ENCODE measurements at regions not wholly inside any gene's neighbourhood (a gene's known extent, or its start where the extent isn't known, plus 50 kb on each side); places are given as distances from the start of the nearest gene placed in this dataset.

DNA sequence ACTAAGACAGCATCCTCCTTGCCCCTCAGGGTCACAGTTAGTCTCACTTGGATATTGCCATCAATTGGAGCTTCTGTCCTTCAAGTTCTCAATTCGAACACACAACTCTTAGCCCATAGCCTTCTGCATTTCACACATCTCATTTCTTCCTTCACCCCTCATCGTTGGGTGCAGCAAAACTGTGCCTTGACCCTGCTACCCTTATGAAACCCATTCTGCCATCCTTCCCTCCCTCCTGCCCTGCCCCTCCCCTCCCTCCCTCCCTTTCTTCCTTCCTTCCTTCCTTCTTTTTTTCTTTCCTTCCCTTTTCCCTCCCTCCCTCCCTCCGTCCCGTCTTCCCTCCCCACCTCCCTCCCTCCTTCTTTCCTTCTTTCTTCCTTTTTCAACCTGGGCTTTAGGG is 80.7 kb upstream of the CYRIA start:
- BruUV-seq (replicated peaks), result no TSS peak
- no peaks in the 10 kb centered on the region for H3K27me3 ChIP-seq (ENCODE audit: control insufficient read depth, insufficient read depth, low read length)
- ChIA-PET POLR2A (no interaction called here), CTCF (no interaction called here)
- no peak overlapping the region for H3K4me3 ChIP-seq (ENCODE audit: low read depth in 2 of 2, low read length in 2 of 2)
- no peak overlapping the region for H3K27ac ChIP-seq (ENCODE audit: low read length)
- no peaks in the 10 kb centered on the region for H3K9me3 ChIP-seq (ENCODE audit: control insufficient read depth, insufficient read depth, low read depth, low read length)
- in situ Hi-C loops (cut with HindIII; ENCODE audit: low pct_unique_long_range_greater_than_20kb, low sequenced_read_pairs), result no loop called here
- intact Hi-C loops (cut with micrococcal nuclease; ENCODE audit: unreplicated experiment), result no loop called here
- TF ChIP-seq, protein P1, sequence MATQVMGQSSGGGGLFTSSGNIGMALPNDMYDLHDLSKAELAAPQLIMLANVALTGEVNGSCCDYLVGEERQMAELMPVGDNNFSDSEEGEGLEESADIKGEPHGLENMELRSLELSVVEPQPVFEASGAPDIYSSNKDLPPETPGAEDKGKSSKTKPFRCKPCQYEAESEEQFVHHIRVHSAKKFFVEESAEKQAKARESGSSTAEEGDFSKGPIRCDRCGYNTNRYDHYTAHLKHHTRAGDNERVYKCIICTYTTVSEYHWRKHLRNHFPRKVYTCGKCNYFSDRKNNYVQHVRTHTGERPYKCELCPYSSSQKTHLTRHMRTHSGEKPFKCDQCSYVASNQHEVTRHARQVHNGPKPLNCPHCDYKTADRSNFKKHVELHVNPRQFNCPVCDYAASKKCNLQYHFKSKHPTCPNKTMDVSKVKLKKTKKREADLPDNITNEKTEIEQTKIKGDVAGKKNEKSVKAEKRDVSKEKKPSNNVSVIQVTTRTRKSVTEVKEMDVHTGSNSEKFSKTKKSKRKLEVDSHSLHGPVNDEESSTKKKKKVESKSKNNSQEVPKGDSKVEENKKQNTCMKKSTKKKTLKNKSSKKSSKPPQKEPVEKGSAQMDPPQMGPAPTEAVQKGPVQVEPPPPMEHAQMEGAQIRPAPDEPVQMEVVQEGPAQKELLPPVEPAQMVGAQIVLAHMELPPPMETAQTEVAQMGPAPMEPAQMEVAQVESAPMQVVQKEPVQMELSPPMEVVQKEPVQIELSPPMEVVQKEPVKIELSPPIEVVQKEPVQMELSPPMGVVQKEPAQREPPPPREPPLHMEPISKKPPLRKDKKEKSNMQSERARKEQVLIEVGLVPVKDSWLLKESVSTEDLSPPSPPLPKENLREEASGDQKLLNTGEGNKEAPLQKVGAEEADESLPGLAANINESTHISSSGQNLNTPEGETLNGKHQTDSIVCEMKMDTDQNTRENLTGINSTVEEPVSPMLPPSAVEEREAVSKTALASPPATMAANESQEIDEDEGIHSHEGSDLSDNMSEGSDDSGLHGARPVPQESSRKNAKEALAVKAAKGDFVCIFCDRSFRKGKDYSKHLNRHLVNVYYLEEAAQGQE (IDR thresholded peaks at IDR 0.05; ENCODE audit: insufficient read depth in 1 of 2, low read depth in 2 of 2, low read length in 1 of 2), result no peak
- TF ChIP-seq, protein P2, sequence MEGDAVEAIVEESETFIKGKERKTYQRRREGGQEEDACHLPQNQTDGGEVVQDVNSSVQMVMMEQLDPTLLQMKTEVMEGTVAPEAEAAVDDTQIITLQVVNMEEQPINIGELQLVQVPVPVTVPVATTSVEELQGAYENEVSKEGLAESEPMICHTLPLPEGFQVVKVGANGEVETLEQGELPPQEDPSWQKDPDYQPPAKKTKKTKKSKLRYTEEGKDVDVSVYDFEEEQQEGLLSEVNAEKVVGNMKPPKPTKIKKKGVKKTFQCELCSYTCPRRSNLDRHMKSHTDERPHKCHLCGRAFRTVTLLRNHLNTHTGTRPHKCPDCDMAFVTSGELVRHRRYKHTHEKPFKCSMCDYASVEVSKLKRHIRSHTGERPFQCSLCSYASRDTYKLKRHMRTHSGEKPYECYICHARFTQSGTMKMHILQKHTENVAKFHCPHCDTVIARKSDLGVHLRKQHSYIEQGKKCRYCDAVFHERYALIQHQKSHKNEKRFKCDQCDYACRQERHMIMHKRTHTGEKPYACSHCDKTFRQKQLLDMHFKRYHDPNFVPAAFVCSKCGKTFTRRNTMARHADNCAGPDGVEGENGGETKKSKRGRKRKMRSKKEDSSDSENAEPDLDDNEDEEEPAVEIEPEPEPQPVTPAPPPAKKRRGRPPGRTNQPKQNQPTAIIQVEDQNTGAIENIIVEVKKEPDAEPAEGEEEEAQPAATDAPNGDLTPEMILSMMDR (IDR thresholded peaks at IDR 0.05), result no peak
- TF ChIP-seq TCF7L2 (IDR thresholded peaks at IDR 0.05; ENCODE audit: low read depth, low read length), result no peak
- TF ChIP-seq SIN3A (IDR thresholded peaks at IDR 0.05; ENCODE audit: borderline replicate concordance, insufficient read depth, low read depth, low read length), result no peak
- no peak for TF ChIP-seq POLR2AphosphoS5 (IDR thresholded peaks at IDR 0.05; ENCODE audit: low read depth, low read length)
- H3K36me3 ChIP-seq (ENCODE audit: control insufficient read depth, insufficient read depth, low read length), result no peaks in the 10 kb centered on the region
- ATAC-seq (no peak), DNase-seq (ENCODE audit: low read depth, low spot score) (no peak)
- no peaks in the 10 kb centered on the region for H3K4me1 ChIP-seq (ENCODE audit: control insufficient read depth, insufficient read depth, low read length)

DNA sequence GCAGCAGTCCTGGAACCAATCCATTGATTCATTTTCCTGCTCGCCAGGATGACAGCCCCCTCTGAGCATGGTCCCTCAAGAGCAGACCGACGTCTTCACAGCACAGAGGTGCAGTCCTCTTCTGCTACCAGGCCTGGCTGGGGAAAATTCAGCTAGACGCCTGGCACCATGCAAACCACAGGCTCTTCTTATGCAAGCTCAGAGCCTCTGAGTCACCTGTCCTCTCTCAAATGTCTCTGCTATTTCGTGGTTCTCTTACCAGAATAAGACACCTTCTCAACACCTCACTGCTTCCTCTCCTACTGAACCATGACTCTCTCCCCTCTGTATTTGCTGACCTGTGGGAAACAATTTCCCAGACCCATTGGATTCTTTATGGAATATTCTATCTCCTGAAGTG is 79.8 kb upstream of the CYRIA start:
- Histone ChIP-seq H3K4me3 (ENCODE audit: low read depth in 2 of 2, low read length in 2 of 2) (no peak overlapping the region), H3K9me3 (ENCODE audit: control insufficient read depth, insufficient read depth, low read depth, low read length) (no peaks in the 10 kb centered on the region), H3K27me3 (ENCODE audit: control insufficient read depth, insufficient read depth, low read length) (no peaks in the 10 kb centered on the region), H3K4me1 (ENCODE audit: control insufficient read depth, insufficient read depth, low read length) (no peaks in the 10 kb centered on the region), H3K36me3 (ENCODE audit: control insufficient read depth, insufficient read depth, low read length) (no peaks in the 10 kb centered on the region), H3K27ac (ENCODE audit: low read length) (no peak overlapping the region)
- TF ChIP-seq, protein P2 (IDR thresholded peaks at IDR 0.05), result no peak
- TF ChIP-seq TCF7L2 (IDR thresholded peaks at IDR 0.05; ENCODE audit: low read depth, low read length) (no peak), POLR2AphosphoS5 (IDR thresholded peaks at IDR 0.05; ENCODE audit: low read depth, low read length) (no peak), SIN3A (IDR thresholded peaks at IDR 0.05; ENCODE audit: borderline replicate concordance, insufficient read depth, low read depth, low read length) (no peak)
- TF ChIP-seq, protein P1 (IDR thresholded peaks at IDR 0.05; ENCODE audit: insufficient read depth in 1 of 2, low read depth in 2 of 2, low read length in 1 of 2), result no peak
- BruUV-seq (replicated peaks), result no TSS peak
- intact Hi-C loops (cut with micrococcal nuclease; ENCODE audit: unreplicated experiment), result no loop called here
- DNase-seq (ENCODE audit: low read depth, low spot score) (no peak), ATAC-seq (no peak)
- ChIA-PET CTCF (no interaction called here), POLR2A (no interaction called here)
- in situ Hi-C loops (cut with HindIII; ENCODE audit: low pct_unique_long_range_greater_than_20kb, low sequenced_read_pairs), result no loop called here

Measured in Panc1 (cell line).